HG02852 (cell line): ENCODE measurements at regions not wholly inside any gene's neighbourhood (a gene's known extent, or its start where the extent isn't known, plus 50 kb on each side); places are given as distances from the start of the nearest gene placed in this dataset.
"Not testable (repeated sequence)": the region's sequence is repeated elsewhere in the genome, so short reads cannot be mapped to it uniquely, and the experiment has no call there.

Experiments used
- ATAC-seq: cut with Tn5 transposase; IDR thresholded peaks from one replicate; pipeline ENCODE4 v1.9.1; 2021; ENCODE audit warnings: mild to moderate bottlenecking, moderate library complexity; ENCODE audit not compliant: unreplicated experiment

- ATAC-seq: peak; percentile 100
Measured at GRCh38 chr9:41643571-41644279, 454.6 kb upstream of the ZNG1F start.

GRCh38 chr9:41633726-41634125 is 444.6 kb upstream of the ZNG1F start:
- ATAC-seq: not testable (repeated sequence)

DNA sequence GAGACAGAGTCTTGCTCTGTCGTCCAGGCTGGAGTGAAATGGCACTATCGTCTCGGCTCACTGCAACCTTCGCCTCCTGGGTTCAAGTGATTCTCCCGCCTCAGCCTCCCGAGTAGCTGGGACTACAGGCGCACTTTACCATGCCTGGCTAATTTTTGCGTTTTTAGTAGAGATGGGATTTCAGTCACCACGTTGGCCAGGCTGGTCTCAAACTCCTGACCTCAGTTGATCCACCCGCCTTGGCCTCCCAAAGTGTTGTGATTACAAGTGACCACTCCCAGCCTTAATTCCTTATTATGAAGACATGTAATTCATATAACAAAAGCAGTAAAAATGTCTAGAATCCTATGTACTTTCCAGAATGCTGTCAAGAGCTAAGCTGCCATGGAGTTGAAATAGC is 434.5 kb upstream of the ZNG1F start:
- ATAC-seq: not testable (repeated sequence)

DNA sequence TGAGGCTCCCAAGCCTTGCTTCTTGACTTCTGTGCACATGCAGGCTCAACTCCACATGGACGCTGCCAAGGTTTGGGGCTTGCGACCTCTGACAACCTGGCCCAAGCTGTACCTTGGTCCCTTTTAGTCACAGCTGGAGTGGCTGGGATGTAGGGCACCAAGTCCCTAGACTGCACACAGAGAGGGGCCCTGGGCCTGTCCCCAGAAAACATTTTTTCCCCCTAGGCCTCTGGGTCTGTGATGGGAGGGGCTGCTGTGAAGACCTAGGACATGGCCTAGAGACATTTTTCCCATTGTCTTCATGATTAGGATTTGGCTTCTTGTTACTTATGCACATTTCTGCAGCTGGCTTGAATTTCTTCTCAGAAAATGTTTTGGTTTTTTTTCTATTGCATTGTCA is 430.1 kb upstream of the ZNG1F start:
- not testable (repeated sequence) for ATAC-seq

DNA sequence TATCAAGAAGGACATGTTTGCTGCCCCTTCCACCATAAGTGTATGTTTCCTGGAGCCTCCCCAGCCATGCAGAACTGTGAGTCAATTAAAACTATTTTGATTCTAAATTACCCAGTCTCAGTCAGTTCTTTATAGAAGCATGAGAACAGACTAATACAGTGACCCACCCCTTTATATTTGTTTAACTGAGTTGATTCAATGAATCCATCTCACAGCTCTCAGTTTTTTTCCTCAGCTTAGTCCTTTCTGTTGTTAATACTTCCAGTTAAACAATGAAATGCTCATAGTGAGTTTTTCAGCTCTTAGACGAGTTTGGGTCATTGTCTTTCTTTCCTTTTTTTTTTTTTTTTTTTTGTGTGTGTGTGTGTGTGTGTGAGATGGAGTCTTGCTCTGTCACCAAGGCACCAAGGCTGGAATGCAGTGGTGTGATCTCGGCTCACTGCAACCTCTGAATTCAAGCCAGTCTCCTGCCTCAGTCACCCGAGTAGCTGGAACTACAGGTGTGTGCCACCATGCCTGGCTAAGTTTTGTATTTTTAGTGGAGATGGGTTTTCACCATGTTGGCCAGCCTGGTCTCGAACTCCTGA is 417.9 kb upstream of the ZNG1F start:
- ATAC-seq: not testable (repeated sequence)

- ATAC-seq: not testable (repeated sequence)
Measured at GRCh38 chr9:41565572-41565971, 376.5 kb upstream of the ZNG1F start.
